ENCODE measurements at regions not wholly inside any gene's neighbourhood (a gene's known extent, or its start where the extent isn't known, plus 50 kb on each side); places are given as distances from the start of the nearest gene placed in this dataset.

DNA sequence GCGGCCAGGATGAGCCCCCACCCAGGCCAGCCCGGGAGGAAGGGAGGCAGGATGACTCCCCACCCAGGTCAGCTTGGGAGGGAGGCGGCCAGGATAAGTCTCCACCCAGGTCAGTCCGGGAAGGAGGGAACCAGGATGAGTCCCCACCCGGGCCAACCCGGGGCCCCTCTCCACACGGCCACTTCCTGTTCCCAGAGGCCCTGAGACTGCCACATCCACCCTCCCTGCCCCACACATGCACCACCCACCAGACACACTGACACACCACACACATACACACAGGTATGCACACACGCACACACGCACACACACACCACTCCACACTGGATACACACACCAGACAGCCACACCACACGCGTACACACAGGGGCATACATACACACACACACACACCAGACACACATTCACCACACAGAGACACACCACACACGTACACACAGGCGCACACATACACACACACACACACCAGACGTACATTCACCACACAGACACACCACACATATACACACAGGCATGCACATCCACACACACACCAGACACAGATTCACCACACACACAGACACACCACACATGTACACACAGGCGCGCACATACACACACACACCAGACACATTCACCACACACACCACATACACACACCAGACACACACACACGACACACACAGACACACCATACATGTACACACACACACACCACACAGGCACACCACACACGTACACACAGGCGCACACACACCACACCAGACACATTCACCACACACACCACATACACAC, 84.9 kb upstream of the PRR5 start:
- no peak for DNase-seq (ENCODE audit: extremely low read depth, low read depth)

- DNase-seq (ENCODE audit: extremely low read depth, low read depth): no peak
Observed at GRCh38 chr22:44616461-44616860, 85.5 kb upstream of the PRR5 start.

DNA sequence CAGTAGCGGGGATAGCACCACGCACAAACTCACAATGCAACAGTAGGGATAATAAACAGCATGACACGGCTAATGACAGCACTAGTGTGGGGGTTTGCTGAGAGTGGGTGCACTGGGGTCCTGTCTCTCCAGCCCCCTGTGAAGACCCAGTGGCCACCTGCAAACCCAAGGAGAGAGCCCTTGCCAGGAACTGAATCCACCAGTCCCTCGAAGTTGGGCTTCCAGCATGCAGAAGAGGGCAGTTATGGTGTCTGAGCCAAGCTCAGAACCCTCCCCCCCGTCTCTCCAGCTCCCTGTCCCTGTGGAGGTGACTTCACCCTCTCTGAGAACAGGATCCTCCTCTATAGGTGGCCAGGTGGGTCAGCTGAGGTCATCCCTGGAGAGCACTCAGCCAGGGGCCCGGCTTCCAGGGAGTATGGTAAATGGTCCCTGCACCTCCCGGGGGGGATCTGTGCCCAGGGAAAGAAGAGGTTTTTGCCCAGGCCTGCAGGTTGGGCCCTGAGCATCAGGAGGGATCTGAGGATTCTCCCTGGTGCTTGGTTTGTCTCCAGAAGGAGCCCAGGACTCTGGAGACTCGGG, 86.3 kb upstream of the PRR5 start:
- no peak for DNase-seq (ENCODE audit: extremely low read depth, low read depth)

DNA sequence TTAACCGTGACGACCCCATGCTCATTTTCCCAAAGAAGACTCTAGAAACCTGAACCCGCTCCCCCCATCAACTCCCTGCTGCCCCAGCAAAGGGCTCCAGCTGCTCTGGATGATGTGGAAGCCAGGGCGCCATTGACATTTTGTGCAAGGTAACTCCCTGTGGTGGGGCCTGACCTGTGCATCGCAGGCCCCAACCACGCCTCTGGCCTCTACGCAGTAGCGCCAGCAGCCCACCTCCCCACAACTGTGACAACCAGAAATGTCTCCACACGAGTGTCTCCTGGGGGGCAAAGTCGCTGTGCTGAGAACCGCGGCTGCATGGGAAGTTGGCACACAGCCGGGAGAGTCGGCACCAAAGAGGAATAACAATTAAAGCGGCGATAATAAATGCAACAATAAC, 86.9 kb upstream of the PRR5 start:
- no peak for DNase-seq (ENCODE audit: extremely low read depth, low read depth)

DNA sequence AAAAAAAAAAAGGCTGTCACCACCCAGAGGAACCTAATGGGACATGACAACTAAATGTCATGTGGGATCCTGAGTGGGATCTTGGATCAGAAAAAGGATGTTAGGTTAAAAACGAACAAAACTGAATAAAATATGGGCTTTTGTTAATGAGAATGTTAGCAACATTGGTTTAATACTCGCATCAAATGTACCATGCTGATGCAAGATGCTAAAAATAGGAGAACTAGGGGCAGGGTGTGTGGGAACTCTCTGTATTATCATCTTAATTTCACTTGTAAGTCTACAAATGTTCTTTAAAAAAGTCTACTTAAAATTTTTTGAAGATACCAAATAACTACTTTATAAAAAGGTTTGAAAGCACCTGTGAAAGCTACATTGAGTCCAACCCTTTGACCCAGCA, 88.8 kb upstream of the PRR5 start:
- no peak for DNase-seq (ENCODE audit: extremely low read depth, low read depth)

GRCh38 chr22:44611880-44612496, 90.0 kb upstream of the PRR5 start:
- no peak for DNase-seq (ENCODE audit: extremely low read depth, low read depth)

DNA sequence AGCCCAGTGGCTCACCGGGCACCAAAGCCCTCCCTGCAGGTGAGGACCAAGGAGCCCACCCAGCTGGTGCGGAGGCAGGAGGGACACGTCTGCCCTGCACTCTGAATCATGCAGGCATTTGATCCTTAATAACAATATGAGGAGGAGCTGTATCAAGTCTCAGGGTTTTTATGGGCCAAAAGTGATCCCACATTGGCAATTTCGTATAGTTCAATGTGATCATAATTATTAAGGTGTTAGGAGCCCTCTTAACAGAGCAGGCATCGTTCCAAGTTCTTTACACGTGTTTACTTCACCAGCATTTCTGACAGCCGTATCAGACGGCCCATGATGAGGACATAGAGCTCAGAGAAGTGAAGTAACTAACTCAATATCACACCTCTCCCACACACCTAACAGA, 91.9 kb upstream of the PRR5 start:
- DNase-seq (ENCODE audit: extremely low read depth, low read depth): no peak

- no peak for DNase-seq (ENCODE audit: extremely low read depth, low read depth)
Observed at GRCh38 chr22:44609400-44609988, 92.5 kb upstream of the PRR5 start.

DNA sequence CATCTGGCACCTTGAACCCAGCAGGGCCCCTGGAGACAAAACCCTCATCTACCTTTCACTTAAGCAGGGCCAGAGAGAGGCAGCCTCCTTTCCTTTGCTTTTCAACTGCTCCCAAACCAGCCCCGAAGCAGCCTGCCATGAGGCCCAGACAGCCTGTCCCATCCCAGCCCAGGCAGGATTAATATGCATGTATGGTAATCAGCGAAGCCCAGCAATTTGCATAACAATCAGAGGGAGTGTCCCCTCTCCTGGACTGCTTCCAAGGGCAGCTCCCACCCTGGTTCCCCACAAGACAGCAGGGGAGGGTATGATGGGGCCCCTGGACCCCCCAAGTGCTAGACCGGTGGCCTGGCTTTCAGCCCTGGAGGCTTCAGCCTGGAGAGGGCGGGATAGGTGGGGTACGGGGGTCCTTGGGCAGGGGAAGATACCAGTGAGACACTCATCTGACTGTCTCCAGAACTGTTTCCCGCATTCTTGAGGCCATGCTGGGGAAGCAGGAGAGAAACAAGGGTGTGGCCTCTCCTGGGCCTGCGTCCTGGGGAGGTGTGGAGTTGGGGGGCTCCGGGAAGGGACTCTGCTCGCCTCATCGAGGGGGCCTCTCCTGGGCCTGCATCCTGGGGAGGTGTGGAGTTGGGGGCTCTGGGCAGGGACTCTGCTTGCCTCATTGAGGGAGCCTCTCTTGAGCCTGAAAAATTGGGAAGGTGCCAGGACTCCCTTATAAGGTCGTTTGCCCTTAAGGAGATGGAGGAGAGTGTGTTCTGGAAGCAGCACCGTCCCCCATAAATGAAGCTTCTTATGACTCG, 93.2 kb upstream of the PRR5 start:
- no peak for DNase-seq (ENCODE audit: extremely low read depth, low read depth)

- no peak for DNase-seq (ENCODE audit: extremely low read depth, low read depth)
Observed at GRCh38 chr22:44606126-44606525, 95.9 kb upstream of the PRR5 start.

DNA sequence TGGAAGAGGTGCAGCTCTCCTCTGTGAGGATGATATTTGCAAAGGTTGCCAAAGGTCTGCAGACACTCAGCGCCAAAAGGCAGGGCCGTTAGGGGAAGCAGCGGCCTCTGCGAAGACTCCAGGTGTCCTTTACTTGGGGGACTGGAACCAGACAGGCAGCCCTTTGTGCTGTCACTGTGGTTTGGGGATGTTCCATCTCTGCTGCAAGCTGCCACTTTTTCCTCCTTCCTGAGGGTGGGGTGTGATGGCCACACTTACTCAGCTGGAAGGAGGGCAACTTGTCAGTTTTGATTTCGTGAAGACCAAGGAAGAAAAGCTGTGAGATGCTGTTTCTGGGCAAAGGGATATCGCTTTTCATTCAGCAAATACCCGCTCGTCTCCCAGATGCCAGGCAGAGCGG, 96.5 kb upstream of the PRR5 start:
- DNase-seq (ENCODE audit: extremely low read depth, low read depth): no peak

- no peak for DNase-seq (ENCODE audit: extremely low read depth, low read depth)
Observed at GRCh38 chr22:44604991-44605390, 97.0 kb upstream of the PRR5 start.

- DNase-seq (ENCODE audit: extremely low read depth, low read depth): no peak
Observed at GRCh38 chr22:44604455-44604854, 97.5 kb upstream of the PRR5 start.

DNA sequence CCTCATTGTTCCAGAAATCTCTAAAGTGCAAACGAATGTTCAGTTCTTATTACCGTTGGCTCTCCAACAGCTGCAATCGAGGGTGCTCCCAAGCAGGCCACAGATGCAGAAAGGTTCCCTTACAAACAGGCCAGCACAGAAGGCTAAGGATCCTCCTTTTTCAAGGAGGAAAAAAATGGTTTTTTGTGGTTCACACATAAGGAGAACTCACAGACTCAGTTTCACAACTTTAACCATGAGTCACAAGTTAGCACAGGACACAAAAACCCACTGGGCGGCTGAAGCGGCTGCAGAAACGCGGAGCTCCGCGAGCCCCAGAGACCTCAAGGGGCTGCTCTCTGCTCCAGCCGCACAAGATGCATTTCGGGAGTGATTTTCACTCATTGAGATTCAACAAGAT, 98.2 kb upstream of the PRR5 start:
- DNase-seq (ENCODE audit: extremely low read depth, low read depth): no peak

- DNase-seq (ENCODE audit: extremely low read depth, low read depth): no peak
Observed at GRCh38 chr22:44601725-44602124, 100.3 kb upstream of the PRR5 start.

DNA sequence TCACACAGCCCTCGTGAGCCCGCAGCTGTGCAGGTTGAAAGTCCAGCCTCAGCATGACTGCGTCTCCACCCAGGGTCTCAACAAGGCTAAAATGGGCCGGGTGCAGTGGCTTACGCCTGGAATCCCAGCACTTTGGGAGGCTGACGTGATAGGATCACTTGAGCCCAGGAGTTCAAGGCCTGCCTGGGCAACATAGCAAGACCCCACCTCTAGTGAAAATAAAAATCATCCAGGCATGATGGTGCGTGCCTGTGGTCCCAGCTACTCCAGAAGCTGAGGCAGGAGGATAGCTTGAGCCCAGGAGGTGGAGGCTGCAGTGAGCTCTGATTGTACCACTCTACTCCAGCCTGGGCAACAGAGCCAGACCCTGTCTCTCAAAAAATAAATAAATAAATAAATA, 100.8 kb upstream of the PRR5 start:
- no peak for DNase-seq (ENCODE audit: extremely low read depth, low read depth)

DNA sequence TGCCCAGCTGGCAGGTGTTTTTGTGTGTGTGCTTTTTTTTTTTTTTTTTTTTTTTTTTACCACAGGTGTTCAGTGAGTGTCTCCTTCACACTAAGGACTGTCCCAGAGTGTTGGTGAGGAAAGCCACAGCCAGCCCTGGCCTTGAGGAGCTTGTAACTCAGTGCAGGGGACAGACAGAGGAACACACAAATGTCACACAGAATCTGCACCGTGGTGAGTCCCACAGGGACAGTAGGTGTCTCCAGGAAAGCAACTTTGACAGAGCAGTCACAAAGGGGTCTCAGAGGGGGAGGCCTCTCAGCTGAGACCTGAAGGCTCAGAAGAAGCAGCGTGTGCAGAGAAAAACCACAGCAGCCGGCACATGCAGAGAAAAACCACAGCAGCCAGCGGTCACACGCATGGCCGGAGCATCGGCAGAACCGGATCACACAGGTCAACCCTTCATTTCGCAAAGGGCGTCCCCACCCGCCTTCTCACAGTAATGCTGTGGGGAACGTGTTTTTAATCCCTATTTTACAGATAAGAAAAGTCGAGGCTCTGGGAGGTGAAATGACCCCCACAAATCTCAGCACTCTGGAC, 101.7 kb upstream of the PRR5 start:
- no peak for DNase-seq (ENCODE audit: extremely low read depth, low read depth)

DNA sequence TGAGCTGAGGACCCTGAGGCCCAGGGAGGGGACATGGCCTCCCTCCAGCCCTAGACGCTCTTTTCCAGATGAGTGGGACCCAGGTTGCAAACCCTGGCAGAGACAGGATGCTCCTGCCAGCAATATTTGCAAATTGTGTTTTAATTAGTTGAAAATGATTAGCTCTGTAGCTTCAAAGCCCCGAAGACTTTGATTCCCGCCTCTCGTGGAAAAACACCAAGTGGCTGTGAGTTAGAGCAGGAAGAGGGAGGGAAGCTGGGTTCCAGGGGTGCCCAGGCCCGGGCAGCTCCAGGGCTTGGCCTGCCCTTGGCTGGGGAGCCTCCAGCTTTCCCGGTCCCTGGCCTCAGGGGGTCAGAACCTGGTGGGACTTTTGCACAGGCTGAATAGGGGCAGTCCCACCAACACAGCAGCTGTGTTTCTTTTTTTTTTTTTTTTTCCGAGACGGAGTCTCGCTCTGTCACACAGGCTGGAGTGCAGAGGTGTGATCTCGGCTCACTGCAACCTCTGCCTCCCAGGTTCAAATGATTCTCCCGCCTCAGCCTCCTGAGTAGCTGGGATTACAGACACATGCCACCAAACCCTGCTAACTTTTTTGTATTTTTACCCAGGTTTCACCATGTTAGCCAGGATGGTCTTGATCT, 101.6 kb upstream of the RTL6 start:
- DNase-seq (ENCODE audit: extremely low read depth, low read depth): no peak

DNA sequence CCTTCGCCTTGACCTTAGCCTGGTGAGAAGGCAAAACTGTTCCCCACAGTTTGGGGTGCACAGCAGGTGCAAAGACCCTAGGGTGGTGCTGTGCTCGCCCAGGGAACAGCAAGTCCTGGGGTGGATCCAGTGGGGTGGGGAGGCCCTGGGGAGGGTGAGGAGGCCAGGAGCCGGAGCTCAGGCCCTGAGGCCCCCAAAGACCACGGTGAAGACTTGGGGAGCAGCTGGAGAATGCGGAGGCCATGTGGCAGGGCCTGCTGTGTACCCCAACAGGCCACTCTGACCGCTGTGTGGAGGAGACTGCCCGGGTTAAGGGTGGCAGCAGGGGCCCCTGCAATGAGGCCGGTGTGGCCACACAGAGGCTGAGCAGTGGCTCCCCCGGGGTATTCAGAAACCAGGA, 101.1 kb upstream of the RTL6 start:
- DNase-seq (ENCODE audit: extremely low read depth, low read depth): no peak

- DNase-seq (ENCODE audit: extremely low read depth, low read depth): no peak
Observed at GRCh38 chr22:44597616-44598015, 99.6 kb upstream of the RTL6 start.

Data from NCI-H460 (cell line).